ENCODE measurements at regions not wholly inside any gene's neighbourhood (a gene's known extent, or its start where the extent isn't known, plus 50 kb on each side); places are given as distances from the start of the nearest gene placed in this dataset.

DNA sequence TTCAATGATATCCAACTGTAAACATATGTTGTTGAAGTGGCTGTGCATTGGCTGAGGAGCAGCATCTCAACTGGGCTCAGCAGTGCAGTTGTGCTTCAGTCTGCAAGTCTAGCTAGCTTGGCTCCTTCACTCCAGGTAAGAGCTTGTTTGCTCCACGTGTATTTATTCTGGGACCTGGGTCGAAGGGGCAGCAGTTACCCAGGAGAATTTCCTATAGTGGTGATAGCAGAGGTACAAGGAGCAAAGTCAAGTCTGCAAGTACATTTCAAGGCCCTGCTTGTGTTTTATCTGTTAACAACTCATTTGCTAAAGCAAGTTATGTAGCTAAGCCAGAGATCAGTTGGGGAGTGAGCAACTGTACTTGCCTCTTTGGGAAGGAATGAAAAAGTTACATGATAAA lies 286.2 kb upstream of the UMPS start:
- DNase-seq (ENCODE audit: low spot score) = no peak

DNA sequence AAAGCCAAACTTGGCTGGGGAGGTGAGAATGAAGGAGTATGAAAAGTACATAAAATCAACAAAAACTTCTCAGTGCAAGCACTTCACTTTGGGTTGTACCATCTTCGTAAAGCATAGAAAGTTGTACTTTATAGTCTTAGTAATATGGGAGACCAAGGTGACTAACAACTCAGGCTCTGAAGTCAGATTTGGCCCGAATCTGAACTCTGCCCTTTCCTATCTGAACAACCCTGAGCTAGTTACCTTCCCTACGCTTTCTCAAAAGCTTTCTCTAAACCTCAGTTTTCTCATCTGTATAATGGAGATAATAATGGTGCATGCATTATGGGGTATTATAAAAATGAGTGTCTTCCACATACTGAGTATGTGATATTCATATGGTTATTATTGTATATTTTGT lies 285.4 kb upstream of the UMPS start:
- no peak for DNase-seq (ENCODE audit: low spot score)

- no peak for DNase-seq (ENCODE audit: low spot score)
Observed at GRCh38 chr3:124447845-124448244, 282.4 kb upstream of the UMPS start.

DNA sequence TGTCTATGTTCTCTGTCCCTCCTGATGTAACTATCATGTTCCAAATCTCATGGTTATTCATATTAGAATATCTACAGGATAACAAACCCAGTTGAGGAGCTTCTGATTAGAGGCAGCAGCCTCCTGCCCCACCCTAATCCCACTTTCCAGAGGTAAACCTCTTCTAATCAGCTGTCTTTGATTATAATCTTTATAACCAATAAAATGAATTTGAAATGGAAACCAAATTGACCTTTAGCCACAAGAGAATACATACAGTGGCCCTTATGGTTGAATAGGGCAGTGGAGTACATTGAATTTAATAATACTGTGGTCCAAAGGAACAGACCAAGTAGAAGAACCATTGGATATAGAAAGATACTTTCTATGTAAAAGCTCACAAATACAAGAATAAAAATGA lies 281.3 kb upstream of the UMPS start:
- DNase-seq (ENCODE audit: low spot score) = no peak

GRCh38 chr3:124450366-124450765 lies 279.9 kb upstream of the UMPS start:
- no peak for DNase-seq (ENCODE audit: low spot score)

DNA sequence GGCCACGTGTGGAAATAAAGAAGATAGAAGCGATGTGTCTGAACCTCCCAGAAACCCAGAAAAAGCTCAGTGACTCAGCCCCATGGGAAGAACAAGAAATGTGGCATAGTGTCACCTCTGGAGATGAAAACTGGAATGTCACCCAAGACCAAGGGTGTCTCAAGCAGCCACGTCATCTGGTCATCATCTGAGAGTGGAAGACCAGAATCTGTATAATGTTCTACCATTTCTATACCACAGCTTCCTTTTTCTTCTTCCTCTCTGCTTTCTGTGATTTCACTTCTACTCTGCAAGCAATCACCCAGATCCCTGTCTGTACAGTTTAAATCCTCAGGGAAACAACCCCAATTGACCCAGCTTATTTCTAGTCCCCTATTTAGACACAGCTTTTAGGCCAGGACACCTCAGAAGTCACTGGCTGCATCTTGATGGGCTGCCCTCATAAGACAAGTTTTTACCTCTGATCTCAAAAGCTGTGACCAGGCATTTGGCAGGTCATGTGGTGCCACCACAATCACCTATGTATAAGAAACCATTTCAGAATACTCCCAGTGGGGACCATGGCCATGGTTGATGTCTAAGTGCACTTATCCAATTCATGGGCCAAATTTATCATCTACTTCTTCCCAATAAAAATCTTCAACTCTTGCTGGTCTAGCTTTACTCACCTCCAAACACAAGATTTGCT lies 278.5 kb upstream of the UMPS start:
- no peak for DNase-seq (ENCODE audit: low spot score)

DNA sequence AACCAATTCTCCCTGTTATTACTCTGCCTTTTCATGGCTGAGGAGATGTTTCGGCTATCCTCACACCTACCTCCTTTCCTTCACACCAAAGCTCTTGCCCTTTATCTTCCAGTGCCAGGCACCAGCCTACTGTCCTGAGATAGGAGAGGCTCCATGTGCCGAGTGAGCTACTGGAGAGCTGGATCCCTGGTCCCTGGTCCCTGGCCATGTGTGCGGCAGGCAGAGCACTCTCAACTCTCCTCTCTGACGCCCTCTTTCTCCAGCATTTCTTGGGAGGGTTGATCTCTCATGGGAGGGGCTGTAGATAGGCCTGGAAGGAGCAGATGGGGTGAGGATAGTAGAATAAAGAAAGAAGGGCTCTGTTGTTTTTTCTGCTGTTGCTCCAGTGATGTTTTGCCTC lies 277.1 kb upstream of the UMPS start:
- DNase-seq (ENCODE audit: low spot score) = no peak

DNA sequence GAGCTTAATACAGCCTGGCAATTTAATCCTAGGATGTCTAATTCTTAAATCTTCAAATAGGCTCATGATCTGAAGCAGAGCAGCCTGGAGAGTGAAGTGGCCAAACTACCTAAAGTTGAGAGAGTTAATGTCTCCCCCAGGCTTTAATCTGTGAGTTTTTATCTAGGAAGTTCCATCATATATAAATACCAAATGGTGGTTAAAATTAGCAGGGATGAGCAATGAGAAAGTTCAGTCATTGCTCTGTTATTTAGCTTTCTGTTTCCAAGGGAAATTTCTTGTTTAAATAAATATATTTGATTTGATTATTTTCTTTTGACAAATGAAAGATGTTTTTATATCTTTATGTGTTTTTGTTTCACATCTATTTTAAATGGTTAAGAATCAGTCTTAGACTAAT lies 274.4 kb upstream of the UMPS start:
- DNase-seq (ENCODE audit: low spot score) = no peak

- no peak for DNase-seq (ENCODE audit: low spot score)
Observed at GRCh38 chr3:124456506-124456905, 273.7 kb upstream of the UMPS start.

- DNase-seq (ENCODE audit: low spot score) = no peak
Observed at GRCh38 chr3:124459678-124460077, 270.6 kb upstream of the UMPS start.

- no peak for DNase-seq (ENCODE audit: low spot score)
Observed at GRCh38 chr3:124461126-124461525, 269.1 kb upstream of the UMPS start.

- no peak for DNase-seq (ENCODE audit: low spot score)
Observed at GRCh38 chr3:124461838-124462632, 268.2 kb upstream of the UMPS start.

DNA sequence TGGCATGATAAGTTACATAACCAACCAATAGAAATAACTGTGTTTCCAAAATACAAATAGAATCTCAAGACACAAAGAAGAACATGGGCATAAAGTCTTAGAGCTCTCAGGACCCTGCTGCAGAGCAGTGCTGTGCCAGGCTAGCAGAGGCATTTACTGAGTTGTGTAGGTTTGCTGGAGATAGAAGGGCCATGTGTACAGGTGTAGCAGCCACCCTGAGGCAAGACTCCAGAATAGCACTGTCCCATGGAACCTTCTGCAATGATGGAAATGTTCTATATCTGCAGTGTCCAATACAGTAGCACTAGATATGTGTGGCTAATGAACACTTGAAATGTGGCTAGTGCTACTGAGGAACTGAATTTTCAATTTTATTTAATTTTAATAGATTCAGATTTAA lies 267.0 kb upstream of the UMPS start:
- no peak for DNase-seq (ENCODE audit: low spot score)

- DNase-seq (ENCODE audit: low spot score) = peak; percentile 35
Observed at GRCh38 chr3:124467980-124468902, 262.0 kb upstream of the UMPS start.

GRCh38 chr3:124469555-124469954 lies 260.7 kb upstream of the UMPS start:
- DNase-seq (ENCODE audit: low spot score) = no peak

DNA sequence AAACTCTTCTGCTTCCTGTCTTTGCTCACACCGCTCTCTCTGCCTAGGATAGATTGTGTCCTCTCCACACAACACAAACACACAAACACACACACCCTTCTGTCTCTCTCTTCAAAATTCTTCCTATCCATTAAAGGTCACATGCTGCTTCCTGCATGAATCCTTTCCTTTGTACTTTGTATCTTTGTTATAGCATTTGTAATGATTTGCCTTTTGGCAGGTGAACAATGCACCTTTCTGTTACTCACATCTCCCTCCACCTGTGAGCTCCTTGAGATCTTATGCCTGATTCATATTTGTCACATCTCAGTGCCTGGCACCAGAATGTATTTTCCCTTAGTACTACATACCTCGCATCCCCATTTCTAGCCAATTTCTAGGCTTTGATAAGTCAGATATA lies 251.4 kb upstream of the UMPS start:
- DNase-seq (ENCODE audit: low spot score) = no peak

- DNase-seq (ENCODE audit: low spot score) = no peak
Observed at GRCh38 chr3:124483915-124484470, 246.3 kb upstream of the UMPS start.

DNA sequence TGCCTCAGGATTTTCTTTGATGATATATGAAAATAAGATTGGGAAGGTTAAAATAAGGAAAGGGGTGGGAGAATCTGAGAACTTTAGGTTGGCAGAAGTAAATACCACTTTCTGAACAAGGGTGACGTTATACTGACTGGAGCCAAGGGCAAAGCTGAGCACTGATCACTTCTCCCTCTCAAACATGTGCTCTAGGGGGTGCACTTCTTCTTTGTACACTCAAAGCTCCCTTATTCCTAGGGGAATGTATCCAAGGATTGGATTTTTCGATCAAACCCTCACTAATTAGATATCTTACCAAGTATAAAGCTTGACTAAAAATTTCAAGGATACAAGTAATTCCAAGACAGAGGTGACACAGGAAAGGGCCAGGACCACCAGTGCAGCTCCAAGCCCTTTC lies 243.9 kb upstream of the UMPS start:
- no peak for DNase-seq (ENCODE audit: low spot score)

DNA sequence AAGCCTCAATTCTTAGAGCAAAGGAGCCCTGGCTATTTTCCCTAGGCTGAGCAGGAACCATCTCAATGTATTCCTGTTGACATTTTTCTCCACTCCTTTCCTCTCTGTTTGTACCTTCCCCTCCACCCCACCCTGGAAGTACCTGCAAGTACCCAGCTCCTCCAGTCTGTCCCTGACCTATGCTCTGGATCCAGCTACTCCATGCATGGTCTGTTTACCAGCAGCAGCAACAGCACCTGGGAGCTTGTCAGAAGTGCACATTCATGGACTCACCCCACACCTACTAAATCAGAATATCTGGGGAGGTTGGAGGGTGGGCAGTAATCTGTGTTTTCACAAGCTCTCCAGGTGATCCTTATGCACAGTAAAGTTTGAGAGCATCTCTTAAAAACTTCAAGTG lies 240.7 kb upstream of the UMPS start:
- no peak for DNase-seq (ENCODE audit: low spot score)

DNA sequence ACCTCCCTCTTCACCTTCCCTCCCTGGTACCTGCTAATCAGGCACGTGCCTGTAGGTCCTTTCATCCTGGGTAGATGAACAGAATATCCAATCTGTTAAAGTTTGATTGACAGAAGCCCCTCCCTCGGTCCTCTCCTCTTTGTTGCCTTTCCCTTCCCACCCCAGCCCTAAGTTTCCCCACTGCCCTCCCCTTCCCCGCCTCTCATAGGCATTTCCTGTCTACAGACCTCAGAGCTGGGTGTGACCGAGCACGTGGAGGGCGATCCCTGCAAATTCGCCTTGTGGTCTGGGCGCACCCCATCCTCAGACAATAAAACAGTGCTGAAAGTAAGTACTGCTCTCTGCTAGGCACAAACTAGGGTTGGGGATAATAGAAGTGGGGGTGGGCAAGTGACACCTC lies 239.2 kb upstream of the UMPS start:
- no peak for DNase-seq (ENCODE audit: low spot score)

DNA sequence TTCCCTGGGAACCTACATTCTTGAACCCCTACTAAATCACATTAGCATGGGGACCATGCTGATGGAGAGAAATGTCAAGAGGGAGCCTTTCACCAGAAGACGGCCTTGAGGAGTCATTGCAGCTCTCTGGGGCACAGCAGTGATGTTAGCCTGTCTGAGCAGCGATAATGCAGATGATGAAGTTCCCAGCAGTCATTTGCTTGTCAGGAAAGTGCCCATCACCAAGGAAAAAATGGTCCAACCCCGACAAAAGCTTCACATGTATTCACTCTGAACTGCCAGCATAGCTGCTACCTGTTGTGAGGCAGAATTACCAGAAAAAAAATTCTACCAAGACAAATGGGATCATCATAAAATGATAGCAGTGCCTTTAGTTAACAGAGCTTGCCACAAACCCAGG lies 238.4 kb upstream of the UMPS start:
- DNase-seq (ENCODE audit: low spot score) = no peak

DNA sequence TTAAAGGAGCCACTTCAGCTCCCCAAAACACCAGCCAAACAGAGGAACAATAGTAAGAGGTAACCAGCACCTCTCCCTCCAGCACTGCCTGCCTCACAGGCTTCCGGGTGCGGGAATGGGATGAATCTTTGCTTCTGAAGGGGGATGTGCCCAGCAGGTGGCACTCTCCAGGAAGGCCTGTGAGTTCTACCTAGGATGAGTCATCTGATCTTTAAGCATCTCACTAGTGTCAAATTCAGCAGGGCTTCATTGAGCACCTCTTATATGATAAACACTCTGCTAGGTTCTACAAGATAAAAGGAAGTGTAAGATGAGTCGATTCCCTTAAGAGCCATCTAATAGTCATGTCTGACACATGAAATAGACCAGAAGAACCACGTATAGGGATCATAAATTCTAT lies 237.4 kb upstream of the UMPS start:
- no peak for DNase-seq (ENCODE audit: low spot score)
